LNCAP (cell line): ENCODE measurements at regions not wholly inside any gene's neighbourhood (a gene's known extent, or its start where the extent isn't known, plus 50 kb on each side); places are given as distances from the start of the nearest gene placed in this dataset.

Experiments used
- CTCF ChIP-seq: fragments of 450-650 bp; IDR thresholded peaks from 2 replicates; pipeline ENCODE4 v1.5.1; 2017; ENCODE audit warnings: mild to moderate bottlenecking

- no peak for TF ChIP-seq CTCF
These were observed 468.9 kb upstream of the HNRNPA3 start for GRCh38 chr2:176743671-176744070.

GRCh38 chr2:176744146-176744545, 468.4 kb upstream of the HNRNPA3 start:
- no peak for TF ChIP-seq CTCF

- TF ChIP-seq CTCF = no peak
These were observed 466.9 kb upstream of the HNRNPA3 start for GRCh38 chr2:176745543-176746200.

- TF ChIP-seq CTCF = no peak
These were observed 466.2 kb upstream of the HNRNPA3 start for GRCh38 chr2:176746411-176746810.

GRCh38 chr2:176747506-176747905, 465.1 kb upstream of the HNRNPA3 start:
- no peak for TF ChIP-seq CTCF

GRCh38 chr2:176747928-176748327, 464.7 kb upstream of the HNRNPA3 start:
- no peak for TF ChIP-seq CTCF

- no peak for TF ChIP-seq CTCF
These were observed 463.9 kb upstream of the HNRNPA3 start for GRCh38 chr2:176748662-176749061.
